Spleen (tissue), 7 donors: ENCODE measurements at regions not wholly inside any gene's neighbourhood (a gene's known extent, or its start where the extent isn't known, plus 50 kb on each side); places are given as distances from the start of the nearest gene placed in this dataset.

Source experiments
- POLR2A ChIP-seq, 3 donors: fragments of 450-650 bp; IDR thresholded peaks; one replicate each; pipeline ENCODE4 v1.5.1; 2017; ENCODE audit warnings: antibody characterized with exemption in 3 of 3, mild to moderate bottlenecking in 1 of 3
- TF ChIP-seq, protein P1 (sequence below), 11 experiments: fragments of 200-600 bp in 7 of 11; fragments of 450-650 bp in 4 of 11; sonication (generic) in 4 of 11; IDR thresholded peaks in 8 of 11; conservative IDR thresholded peaks in 3 of 11; 1 replicate in 7 of 11; 2 replicates in 4 of 11; pipeline versions ENCODE4 v1.4.0 to v1.8.0; 2016 to 2021; ENCODE audit warnings: antibody characterized with exemption in 11 of 11, inconsistent platforms in 4 of 11, mild to moderate bottlenecking in 1 of 11
- donor health status: DM: no; HTN: no; CAD: no; lungs with moderate emphysema.
- donor health status: DM: no; HTN: no; CAD: no.
- donor health status: DM: no; HTN: no; CAD: no.

DNA sequence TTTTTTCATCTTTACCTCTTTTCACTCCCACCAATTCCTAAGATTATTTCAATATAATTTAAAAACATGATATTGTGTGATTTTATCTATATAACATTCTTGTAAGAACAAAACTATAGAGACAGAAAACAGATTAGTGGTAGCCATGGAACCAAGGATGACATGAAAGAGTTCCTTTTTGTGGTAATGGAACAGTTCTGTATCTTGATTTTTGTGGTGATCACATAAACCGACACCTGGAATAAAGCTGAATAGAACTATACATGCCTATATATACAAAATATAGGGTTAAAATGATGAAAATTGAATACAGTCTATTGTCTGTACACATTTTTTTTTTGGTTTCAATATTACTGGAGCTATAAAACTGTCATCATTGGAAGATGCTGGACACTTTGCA, 945.4 kb downstream of the SI start:
- TF ChIP-seq, protein P1, sequence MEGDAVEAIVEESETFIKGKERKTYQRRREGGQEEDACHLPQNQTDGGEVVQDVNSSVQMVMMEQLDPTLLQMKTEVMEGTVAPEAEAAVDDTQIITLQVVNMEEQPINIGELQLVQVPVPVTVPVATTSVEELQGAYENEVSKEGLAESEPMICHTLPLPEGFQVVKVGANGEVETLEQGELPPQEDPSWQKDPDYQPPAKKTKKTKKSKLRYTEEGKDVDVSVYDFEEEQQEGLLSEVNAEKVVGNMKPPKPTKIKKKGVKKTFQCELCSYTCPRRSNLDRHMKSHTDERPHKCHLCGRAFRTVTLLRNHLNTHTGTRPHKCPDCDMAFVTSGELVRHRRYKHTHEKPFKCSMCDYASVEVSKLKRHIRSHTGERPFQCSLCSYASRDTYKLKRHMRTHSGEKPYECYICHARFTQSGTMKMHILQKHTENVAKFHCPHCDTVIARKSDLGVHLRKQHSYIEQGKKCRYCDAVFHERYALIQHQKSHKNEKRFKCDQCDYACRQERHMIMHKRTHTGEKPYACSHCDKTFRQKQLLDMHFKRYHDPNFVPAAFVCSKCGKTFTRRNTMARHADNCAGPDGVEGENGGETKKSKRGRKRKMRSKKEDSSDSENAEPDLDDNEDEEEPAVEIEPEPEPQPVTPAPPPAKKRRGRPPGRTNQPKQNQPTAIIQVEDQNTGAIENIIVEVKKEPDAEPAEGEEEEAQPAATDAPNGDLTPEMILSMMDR (IDR thresholded peaks at IDR 0.05 in 8 of 11, conservative IDR thresholded peaks at IDR 0.05 in 3 of 11), result no peak
- no peak for TF ChIP-seq POLR2A (IDR thresholded peaks at IDR 0.05)
